GM18951 (cell line): ENCODE measurements at regions not wholly inside any gene's neighbourhood (a gene's known extent, or its start where the extent isn't known, plus 50 kb on each side); places are given as distances from the start of the nearest gene placed in this dataset.
"Not testable (repeated sequence)": the region's sequence is repeated elsewhere in the genome, so short reads cannot be mapped to it uniquely, and the experiment has no call there.

ENCODE experiments used
- POLR2A ChIP-seq: IDR thresholded peaks from 4 replicates; pipeline ENCODE4 v1.6.1; 2011; ENCODE audit warnings: mild to moderate bottlenecking; ENCODE audit not compliant: insufficient read length, insufficient read depth; ENCODE audit errors: extremely low read depth
- in situ Hi-C: fragments of 300-500 bp; cut with MboI; formaldehyde crosslinking; loops from one replicate; pipeline ENCODE4 v1.12.0; 2022; ENCODE audit warnings: low sequenced_read_pairs, mixed read lengths, inconsistent platforms; ENCODE audit not compliant: unreplicated experiment

DNA sequence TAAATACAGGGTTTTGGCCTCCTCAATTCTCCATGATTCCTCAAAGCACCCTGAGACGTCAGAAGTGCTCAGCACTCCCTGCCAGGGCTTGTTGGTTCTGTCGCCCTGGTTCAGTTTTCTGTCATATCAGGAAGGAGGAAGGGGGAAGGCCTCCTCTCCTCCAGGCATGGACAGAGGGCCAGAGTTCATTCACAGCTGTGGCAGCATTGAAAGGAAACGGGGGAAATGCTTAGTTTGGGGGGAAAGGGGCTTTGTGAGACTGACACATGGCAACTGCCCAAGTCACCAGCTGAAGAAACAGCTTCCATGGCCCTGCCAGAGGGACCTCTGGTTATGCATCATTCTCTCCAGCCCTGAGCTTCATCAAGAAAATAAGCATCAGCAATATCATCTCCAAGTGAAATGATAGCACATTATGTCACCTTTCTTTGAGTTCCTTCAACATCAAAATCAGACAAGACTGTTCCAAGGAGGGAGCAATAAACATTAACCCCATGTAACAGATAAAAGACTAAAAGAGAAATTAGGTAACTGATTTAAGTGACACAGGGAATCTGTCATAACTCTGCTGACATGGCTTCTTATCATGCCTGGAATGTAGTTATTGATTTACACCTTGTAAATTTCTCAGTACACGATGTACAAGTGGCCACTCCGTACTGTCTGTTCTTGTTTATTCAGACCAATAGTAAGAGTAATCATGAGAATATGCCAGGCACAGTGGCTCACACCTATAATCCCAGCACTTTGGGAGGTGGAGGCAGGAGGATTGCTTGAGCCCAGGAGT, 103.2 kb upstream of the SLC25A33 start:
- no peak for TF ChIP-seq POLR2A
- in situ Hi-C loops = no loop called here

DNA sequence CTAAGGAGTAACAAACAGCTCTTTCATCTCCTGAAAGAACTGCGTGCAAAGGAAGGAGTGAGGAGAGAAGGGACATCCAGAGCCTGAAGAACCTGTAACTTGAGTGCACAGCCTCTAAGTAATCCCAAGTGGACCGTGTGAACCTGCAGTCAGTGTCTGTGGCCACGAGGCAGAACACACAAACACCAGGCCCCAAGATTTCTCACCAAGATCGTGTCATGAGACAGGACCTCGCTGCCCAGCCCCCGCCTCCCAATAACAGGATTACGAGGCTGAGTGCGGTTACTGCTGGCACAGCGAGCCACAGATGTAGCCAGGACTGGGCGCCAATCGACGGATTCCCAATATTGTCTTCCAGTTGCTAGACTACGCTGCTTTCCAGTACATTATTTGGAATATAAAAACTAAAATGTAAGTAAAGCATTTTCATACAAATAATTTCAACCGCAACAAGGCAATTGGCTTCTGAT, 101.3 kb upstream of the SLC25A33 start:
- no peak for TF ChIP-seq POLR2A
- in situ Hi-C loops = no loop called here

DNA sequence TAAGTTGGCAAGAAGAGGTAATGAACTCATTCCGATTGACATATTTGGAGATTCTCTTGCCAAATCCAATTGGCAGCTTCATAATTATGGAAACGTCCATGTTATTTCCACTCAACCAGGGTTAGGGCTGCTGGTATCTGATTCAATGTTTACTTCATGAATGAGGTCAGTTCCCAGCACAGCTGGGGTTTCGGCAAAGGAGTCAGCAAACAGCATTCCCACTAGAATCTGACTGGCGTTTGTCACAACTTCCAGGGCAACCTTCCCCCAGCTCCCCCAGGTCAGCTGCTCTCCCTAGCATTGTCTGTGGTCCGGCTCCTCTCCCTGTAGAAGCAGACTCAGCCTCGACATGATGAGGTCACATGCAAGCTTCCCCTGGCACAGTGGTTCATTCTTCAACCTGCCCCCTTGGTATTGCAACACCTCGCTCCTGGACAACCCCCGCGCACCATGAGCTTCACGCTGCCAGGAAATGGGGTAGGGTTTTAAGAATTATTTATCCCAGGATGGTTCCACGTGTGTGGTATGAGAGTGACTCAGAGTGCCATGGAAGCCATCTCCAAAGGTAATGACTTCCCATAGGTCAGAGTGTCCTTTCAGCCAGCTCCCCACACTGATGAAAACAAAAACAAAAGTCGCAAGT, 100.7 kb upstream of the SLC25A33 start:
- in situ Hi-C loops = no loop called here
- no peak for TF ChIP-seq POLR2A

DNA sequence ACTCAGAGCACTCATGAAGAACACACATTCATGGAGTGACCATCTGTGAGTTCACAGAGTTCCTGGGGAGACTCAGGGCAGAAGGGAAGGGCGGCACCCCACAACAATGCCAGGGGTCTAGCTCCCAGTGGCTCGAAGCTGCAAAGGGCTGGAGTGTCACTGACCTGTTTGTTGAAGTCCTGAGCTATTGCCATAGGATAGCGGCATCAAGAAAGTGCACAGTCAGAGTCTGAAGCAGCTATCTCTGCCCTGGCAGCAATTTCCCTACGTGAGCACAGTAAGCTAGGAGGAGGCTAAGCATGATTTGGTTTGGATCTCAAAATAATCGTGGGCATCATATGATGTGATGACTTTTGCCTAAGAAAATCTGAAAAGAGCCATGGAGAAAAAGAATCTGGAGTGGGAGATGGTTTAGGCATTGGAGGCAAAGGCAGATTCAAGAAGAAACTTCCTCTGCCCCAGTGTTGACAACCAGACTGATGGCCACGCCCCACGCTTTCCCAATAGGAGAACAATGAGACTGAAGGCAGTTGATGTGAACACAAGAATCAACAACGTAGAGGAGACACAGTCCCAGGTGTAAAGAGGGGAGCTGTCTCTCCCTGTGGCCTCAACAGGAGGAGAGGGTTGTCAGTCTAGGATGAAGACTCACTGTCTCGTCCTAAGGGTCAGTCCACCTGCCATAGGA, 100.0 kb upstream of the SLC25A33 start:
- no peak for TF ChIP-seq POLR2A
- in situ Hi-C loops = no loop called here

DNA sequence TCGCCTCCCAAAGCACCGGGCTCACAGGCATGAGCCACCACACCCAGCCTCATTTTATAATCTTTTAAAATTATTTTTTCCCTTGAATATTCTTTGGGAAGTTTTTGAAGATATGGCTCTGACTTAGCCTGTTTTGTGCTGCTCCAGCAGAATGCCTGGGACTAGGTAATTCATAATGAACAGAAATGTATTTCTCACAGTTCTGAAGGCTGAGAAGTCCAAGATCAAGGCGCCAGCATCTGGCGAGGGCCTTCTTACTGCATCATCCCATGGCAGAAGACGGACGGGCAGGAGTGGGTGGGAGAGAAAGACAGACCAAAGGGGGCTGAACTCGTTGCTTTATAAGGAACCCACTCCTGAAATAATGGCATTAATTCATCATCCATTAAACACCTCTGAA, 99.0 kb upstream of the SLC25A33 start:
- TF ChIP-seq POLR2A = no peak
- in situ Hi-C loops = no loop called here

DNA sequence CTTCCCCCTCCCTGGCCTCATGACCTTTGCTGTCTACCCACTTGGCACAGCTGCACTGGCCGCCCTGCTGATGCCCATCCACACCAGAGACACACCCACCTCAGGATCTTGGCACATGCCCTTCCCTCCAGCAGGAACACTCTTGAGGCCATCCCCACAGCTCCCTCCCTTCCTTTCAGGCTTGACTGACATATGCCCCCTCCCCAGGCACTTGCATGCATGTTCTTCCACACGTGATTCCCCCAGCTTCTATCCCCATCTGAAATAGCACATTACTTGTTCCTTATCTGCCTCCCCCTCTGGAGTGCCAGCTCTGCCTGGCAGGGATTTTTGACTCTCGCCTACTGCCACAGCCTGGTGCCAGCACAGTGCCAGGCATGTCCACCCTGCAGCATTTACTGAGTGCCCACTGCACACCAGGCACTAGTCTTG, 98.5 kb upstream of the SLC25A33 start:
- in situ Hi-C loops = no loop called here

DNA sequence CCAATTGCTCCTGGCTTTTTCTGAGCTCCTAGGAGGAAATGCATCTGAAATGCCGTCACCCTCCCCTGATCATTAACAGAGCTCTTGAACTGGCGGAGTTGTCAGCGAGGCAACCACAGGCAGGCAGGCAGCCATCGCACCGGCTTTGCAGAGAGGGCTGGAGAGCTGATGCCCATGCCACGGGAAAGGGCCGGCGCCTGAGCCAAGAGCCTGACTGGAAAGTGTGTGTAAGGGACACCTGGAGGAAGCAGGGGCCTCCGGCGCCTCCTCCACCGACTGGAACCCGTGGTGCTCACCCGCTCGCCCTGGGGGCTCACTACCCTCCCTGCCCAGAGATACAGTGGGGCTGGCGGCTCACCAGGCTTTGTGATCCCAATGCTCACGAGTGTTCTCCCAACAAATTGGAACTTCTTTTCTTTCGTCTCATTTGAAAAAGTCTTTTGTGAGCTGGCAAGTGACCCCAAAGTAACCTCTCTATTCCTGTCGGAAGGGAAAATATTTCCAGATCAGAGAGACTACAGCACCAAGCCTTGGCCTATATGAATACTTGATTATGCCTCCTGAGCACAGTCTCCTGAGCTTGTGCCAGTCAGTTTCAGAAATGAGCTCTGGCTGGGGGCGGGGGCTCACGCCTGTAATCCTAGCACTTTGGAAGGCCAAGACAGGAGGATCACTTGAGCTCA, 97.7 kb upstream of the SLC25A33 start:
- in situ Hi-C loops = no loop called here
- TF ChIP-seq POLR2A = no peak

More for the DNA sequence above, 98.5 kb upstream of the SLC25A33 start:
- no peak for TF ChIP-seq POLR2A

DNA sequence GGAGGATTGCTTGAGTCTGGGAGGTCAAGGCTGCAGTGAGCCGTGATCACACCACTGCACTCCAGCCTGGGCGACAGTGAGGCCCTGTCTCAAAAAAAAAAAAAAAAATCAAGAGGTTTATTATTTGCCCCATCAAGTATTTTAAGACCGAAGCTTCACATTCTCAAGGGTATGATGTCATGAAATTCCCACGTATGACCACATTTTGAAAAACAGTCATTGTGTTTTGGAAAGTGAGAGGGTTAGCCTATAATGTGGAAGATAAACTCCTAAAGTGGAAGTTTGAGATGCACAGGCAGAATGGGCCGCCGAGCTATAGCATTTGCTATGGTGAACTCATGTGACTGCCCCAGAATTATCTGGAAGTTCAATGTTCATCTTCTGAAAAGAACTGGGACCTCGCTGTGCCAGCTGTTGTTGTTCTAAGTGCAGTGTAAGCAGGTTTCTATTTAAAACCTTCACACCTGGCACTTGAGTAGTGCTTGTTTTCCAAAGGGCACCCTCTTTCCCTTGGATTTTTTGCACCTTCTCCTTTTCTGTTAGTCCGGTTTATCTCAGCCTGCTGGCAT, 96.9 kb upstream of the SLC25A33 start:
- TF ChIP-seq POLR2A = no peak

DNA sequence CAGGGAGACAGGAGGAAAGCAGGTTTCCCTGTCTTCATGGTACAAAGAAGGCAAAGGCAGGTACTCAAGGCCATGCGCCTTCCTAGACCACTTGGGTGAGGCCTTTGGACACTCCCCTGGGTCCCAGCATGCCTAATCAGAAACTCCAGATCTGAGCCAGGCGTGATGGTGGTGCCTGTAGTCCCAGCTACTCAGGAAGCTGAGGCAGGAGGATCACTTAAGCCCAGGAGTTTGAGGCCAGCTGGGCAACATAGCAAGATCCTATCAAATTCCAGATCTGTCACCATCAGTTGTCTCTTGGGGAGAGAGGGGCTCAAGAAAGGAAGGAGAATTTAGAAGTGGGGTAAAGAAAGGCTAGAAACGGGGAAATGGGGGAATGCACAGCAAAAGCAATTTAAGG, 96.3 kb upstream of the SLC25A33 start:
- in situ Hi-C loops = no loop called here
- TF ChIP-seq POLR2A = no peak

More for the DNA sequence above, 96.9 kb upstream of the SLC25A33 start:
- in situ Hi-C loops = no loop called here

DNA sequence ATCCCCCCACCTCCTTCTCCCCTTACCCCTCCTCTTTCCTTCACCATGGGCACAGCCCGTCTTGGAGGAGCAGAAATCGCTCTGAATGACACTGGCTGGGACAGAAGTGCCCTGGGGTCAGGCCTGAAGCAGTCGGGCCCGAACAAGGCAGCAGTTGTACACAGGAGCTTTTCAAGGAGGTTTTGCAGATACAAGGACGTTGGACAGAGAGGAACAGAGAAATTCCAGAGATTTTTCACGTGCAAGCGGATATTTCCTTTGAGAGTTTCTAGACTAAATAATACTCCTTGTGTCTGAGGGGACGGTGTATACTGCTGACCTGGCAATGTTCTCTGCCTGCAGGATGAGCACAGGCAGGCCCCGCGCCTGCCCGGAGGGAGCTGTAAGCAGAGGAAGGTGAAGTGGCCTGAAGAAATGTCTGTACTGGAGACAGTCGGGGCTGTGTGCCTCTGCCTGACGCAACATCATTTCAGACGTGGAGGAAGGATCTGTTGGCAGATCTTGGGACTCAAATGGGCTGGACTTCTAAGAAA, 95.3 kb upstream of the SLC25A33 start:
- in situ Hi-C loops = no loop called here
- no peak for TF ChIP-seq POLR2A

DNA sequence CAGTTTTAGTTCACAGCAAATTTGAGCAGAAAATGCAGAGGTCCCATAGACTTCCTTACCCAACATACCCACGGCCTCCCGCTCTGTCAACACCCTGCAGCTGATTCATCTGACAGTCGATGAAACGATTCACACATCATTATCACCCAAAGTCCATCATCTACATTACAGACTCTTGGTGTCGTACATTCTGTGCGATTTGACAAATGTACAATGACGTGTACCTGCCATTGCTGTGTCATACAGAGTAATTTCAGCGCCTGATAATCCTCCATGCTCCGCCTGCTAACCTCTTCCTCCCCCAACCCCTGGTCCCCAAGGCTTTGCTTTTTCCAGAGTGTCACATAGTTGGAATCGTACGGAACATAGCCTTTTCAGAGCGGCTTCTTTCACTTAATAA, 94.7 kb upstream of the SLC25A33 start:
- no peak for TF ChIP-seq POLR2A
- in situ Hi-C loops = no loop called here

DNA sequence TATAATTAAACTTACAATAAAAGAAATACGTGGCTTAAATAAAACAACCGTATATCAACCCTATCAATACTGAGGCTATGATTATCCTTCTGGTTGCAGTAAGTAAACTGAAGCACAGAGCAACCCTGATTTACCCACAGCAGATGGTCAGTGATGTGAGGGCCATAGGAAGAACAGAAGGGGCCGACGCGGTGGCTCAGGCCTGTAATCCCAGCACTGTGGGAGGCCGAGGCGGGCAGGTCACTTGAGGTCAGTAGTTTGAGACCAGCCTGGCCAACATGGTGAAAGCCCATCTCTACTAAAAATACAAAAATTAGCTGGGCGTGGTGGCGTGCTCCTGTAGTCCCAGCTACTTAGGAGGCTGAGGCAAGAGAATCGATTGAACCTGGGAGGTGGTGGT, 94.2 kb upstream of the SLC25A33 start:
- in situ Hi-C loops = not testable (repeated sequence)
